Lower leg skin (tissue), 4 donors: ENCODE measurements at regions not wholly inside any gene's neighbourhood (a gene's known extent, or its start where the extent isn't known, plus 50 kb on each side); places are given as distances from the start of the nearest gene placed in this dataset.

Source experiments
- DNase-seq, 2 donors: peaks; one replicate each; pipeline ENCODE4 v3.0.0-alpha.2; 2019; ENCODE audit warnings: low spot score in 2 of 2
- H3K4me3 ChIP-seq: fragments of 200-600 bp; sonication (generic); 2 replicates; pipeline ENCODE4 v1.5.1; 2017; ENCODE audit warnings: mild to moderate bottlenecking, low read depth; ENCODE audit not compliant: poor library complexity, severe bottlenecking
- POLR2A ChIP-seq, 2 donors: fragments of 450-650 bp; IDR thresholded peaks; one replicate each; pipeline ENCODE4 v1.6.1; 2016 to 2017; ENCODE audit warnings: antibody characterized with exemption in 2 of 2, mild to moderate bottlenecking in 1 of 2, moderate library complexity in 1 of 2
- WGBS, 2 donors: methylation state at CpG; one replicate each; pipeline ENCODE4 v1.1.5; 2018; 5-methylcytosine and 5-hydroxymethylcytosine counted together
- intact Hi-C: fragments of 100-400 bp; cut with DNase I; formaldehyde crosslinking; loops from one replicate; pipeline ENCODE4 v1.15.0; 2023; ENCODE audit warnings: low total_unique reads
- TF ChIP-seq, protein P1 (sequence below), 3 donors: fragments of 450-650 bp; IDR thresholded peaks; one replicate each; pipeline ENCODE4 v1.5.1; 2016; ENCODE audit warnings: antibody characterized with exemption in 3 of 3, mild to moderate bottlenecking in 3 of 3, moderate library complexity in 2 of 3

DNA sequence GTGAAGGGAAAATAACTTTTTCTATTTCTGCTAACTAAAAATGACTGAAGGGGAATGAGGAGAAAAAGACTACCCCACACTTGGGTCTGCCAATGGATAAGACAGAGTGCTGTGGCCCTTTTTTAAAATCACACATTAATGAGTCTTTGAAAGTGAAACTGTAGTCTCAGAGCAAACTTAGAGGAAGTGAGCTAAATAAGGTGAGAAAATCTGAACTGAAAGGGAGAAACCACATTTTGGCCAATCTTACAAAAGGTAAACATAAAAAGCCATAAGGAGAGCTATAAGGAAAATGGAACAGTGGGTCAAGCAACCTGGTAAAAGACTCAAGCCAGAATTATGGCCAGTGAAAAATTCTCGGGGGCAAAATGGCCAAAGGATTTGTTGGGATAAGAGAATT lies 755.1 kb upstream of the IGFBP7 start:
- no peak for TF ChIP-seq POLR2A (IDR thresholded peaks at IDR 0.05)
- TF ChIP-seq, protein P1, sequence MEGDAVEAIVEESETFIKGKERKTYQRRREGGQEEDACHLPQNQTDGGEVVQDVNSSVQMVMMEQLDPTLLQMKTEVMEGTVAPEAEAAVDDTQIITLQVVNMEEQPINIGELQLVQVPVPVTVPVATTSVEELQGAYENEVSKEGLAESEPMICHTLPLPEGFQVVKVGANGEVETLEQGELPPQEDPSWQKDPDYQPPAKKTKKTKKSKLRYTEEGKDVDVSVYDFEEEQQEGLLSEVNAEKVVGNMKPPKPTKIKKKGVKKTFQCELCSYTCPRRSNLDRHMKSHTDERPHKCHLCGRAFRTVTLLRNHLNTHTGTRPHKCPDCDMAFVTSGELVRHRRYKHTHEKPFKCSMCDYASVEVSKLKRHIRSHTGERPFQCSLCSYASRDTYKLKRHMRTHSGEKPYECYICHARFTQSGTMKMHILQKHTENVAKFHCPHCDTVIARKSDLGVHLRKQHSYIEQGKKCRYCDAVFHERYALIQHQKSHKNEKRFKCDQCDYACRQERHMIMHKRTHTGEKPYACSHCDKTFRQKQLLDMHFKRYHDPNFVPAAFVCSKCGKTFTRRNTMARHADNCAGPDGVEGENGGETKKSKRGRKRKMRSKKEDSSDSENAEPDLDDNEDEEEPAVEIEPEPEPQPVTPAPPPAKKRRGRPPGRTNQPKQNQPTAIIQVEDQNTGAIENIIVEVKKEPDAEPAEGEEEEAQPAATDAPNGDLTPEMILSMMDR (IDR thresholded peaks at IDR 0.05): no peak
- no peak overlapping the region for H3K4me3 ChIP-seq
- intact Hi-C loops: no loop called here
- no peak for DNase-seq
- 80 to 85% methylated on average over 1 of the region's 1 CpG for WGBS, 2 donors

DNA sequence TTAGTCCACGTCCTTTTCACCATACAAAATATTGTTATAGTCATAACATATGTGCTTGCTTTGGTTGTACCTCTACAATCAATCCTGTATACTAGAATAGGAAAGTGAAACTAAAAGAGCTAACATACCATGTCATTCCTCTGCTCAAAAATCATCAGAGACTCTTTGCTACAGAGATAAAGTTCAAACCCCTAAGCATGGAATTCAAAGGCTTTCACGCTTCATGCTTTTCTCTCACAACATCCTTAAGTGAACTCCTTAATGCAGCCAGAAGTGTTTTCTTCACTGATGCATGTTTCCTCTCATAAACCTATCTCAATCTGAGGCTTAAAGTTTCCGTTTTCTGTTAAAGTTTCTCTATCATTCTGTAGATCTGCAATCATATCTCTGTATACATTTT lies 744.6 kb upstream of the IGFBP7 start:
- 35 to 39% methylated on average over 3 of the region's 3 CpGs for WGBS, 2 donors
- intact Hi-C loops: no loop called here
- DNase-seq: no peak
- H3K4me3 ChIP-seq: no peak overlapping the region
- TF ChIP-seq POLR2A (IDR thresholded peaks at IDR 0.05): no peak
- TF ChIP-seq, protein P1 (IDR thresholded peaks at IDR 0.05): no peak

DNA sequence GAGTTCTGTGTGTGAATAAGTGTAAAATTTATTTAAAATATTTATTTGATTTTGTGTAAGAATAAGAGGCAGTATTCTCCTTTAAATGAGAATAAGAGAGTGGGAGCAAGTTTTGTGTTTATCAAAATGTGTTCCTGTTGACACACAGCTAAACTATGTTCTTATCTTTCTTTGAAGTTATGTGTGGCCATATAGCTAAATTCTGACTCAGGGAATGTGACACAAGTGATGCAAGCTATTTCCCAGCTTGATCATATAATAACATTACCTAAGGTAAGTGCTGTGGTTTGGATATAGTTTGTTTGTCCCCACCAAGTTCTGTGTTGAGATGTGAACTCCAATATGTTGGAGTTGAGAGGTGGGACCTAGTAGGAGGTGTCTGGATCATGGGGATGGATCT lies 740.0 kb upstream of the IGFBP7 start:
- TF ChIP-seq, protein P1 (IDR thresholded peaks at IDR 0.05): no peak
- no peak for TF ChIP-seq POLR2A (IDR thresholded peaks at IDR 0.05)
- DNase-seq: no peak
- intact Hi-C loops: no loop called here

DNA sequence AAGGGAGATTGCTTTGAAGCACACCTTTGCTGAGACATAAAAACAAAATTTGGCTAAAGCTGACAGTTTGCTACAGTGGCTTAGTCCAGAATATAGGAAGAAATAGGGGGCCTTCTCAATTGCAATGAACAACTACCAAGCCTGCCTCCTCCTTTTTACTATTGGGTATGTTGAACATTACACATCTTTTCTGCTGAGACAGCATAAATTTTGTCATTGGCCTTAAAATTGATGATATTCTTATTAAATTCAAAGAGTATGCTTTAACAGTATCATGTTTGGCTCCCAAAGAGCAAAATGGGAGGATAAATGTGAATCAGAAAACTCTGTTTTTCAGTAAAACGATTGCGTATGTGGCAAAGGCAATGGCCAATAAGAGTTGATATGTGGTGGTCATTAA lies 721.9 kb upstream of the IGFBP7 start:
- no peak for DNase-seq
- WGBS, 2 donors: 90 to 91% methylated on average over 2 of the region's 2 CpGs
- TF ChIP-seq, protein P1 (IDR thresholded peaks at IDR 0.05): no peak
- TF ChIP-seq POLR2A (IDR thresholded peaks at IDR 0.05): no peak
- H3K4me3 ChIP-seq: no peak overlapping the region
- intact Hi-C loops: no loop called here

More for the DNA sequence above, 740.0 kb upstream of the IGFBP7 start:
- H3K4me3 ChIP-seq: no peak overlapping the region

DNA sequence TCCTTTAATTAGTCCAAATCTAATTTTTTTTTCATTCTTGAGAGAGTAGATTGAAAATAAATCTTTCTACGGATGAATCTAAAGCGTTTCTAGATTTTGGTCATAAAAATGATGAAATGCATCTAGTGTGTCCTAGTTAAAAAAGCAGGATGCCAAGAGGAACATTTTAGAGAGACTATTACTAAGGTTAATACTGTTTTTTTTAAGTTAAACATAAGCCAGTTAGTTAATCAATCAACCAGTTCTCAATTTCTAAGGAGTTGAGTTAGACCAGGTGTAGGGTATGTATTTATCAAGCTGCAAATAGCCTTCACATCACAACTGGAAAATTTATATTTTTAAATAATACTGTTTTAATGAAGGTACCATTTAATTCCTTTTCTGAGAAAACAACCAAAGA lies 679.5 kb upstream of the IGFBP7 start:
- WGBS, 2 donors: 28 to 30% methylated on average over 2 of the region's 2 CpGs

DNA sequence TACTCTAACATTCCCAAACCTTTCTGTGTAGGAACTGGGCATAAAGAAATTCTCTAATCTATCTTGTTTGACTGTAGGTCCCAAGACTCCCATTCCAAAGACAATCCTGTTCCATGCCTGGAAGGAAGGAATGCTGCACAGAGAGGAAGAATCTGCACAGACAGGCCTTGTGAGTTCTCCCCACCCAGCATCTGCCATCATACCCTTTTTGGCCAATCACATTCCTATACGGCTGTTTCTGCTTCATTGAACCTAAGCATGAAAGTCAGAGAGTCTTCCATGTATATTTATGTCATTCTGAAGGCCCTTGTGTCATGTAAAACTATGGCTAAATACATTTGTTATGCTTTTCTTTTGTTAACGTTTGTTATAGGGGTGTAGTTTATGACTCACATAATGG lies 667.7 kb upstream of the IGFBP7 start:
- WGBS, 2 donors: 34 to 41% methylated on average over 2 of the region's 2 CpGs

More for the DNA sequence above, 679.5 kb upstream of the IGFBP7 start:
- intact Hi-C loops: no loop called here
- TF ChIP-seq POLR2A (IDR thresholded peaks at IDR 0.05): no peak
- TF ChIP-seq, protein P1 (IDR thresholded peaks at IDR 0.05): no peak
- H3K4me3 ChIP-seq: no peak overlapping the region
- no peak for DNase-seq

More for the DNA sequence above, 667.7 kb upstream of the IGFBP7 start:
- DNase-seq: no peak
- no peak overlapping the region for H3K4me3 ChIP-seq
- intact Hi-C loops: no loop called here
- no peak for TF ChIP-seq POLR2A (IDR thresholded peaks at IDR 0.05)
- TF ChIP-seq, protein P1 (IDR thresholded peaks at IDR 0.05): no peak
